HG03571 (cell line): ENCODE measurements at regions not wholly inside any gene's neighbourhood (a gene's known extent, or its start where the extent isn't known, plus 50 kb on each side); places are given as distances from the start of the nearest gene placed in this dataset.

Source experiments
- ATAC-seq: cut with Tn5 transposase; IDR thresholded peaks from one replicate; pipeline ENCODE4 v1.9.1; 2021; ENCODE audit not compliant: unreplicated experiment

DNA sequence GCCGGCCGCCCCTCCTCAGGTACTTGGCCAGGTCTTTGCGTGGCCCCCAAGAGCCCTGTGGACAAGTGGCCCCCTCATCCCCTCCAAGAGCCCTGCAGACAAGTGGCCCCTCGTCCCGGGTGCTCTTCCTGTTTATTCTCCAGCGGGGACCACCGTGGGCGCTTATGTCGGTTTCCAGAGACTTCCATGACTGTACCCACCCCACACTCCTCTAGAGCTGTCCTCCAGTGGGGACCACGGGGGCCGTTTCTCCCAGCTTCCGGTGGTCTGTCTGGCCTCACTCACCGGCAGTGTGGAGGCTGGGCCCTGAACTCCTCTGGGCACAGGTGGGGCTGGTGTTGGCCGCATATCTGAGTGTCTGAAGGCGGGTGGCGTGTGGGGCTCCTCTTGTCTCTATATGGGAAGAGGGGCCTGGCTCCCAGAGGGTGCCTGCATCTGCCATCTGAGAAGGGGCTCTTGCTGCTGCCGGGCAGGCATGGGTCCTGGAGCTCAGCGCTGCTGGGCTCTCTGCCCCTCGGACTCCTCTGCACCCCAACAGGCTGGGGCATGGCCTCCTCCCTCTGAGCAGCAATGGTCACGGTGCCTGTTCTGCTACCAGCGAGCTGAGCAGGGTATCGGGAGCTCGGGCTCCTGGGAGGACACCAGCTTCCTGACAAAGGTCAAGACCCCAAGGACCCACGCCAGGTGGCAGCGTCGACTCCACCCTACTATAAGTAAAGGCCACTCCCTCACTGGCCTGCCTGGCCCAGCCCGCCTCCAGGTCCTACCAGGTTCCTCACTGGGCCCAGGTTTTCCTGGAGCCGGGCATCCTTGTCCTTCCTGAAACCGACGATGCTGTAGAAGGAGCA is 1264.3 kb downstream of the BRD1 start:
- ATAC-seq: no peak

DNA sequence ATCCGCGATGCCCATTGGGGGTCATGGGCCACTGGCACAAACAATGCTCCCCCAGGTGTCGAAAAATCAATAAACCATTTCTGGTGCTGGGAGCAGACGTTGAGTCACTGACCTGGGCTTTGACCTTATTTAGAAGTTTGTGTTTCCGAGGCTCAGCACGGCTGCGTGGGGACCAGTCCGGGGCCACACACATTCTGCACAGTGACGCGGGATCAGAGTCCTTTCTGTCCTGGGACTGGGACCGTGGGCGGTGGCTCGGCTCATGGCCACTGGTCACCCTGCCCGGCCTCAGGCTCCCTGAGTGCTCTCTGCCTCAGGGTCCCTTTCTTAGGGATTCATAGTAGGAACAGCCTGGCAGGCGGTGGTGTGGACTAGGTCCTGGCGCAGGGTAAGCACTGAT is 1266.0 kb downstream of the BRD1 start:
- no peak for ATAC-seq

DNA sequence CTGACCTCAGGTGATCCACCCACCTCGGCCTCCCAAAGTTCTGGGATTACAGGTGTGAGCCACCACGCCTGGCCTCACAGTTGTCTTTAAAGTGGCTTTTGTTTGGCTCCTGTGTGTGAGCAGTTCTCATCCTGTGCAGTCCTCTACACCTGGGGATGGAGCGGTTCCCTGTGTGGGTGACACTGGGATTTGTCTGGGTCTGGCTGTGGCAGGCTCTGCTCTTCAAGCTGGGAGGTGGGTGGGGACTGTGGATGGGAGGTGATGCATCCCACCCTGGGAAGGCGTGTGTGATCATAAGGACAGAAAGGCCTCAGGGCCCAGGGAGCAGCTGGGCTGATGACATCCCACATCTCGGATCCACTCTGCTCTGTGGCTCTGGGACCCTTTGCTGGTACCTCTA is 1266.8 kb downstream of the BRD1 start:
- ATAC-seq: no peak

DNA sequence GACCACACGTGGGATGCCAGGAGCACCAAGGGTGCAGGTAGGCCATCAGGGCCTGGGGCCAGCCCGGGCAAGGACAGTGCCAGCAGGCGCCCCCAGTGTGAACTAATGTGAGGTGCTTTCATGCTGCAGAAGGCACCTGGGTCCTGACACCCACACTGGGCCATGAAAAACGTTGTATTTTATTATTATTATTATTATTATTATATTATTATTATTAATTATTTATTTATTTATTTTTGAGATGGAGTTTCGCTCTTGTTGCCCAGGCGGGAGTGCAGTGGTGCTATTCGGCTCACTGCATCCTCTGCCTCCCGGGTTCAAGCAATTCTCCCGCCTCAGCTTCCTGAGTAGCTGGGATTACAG is 1267.3 kb downstream of the BRD1 start:
- ATAC-seq: no peak

DNA sequence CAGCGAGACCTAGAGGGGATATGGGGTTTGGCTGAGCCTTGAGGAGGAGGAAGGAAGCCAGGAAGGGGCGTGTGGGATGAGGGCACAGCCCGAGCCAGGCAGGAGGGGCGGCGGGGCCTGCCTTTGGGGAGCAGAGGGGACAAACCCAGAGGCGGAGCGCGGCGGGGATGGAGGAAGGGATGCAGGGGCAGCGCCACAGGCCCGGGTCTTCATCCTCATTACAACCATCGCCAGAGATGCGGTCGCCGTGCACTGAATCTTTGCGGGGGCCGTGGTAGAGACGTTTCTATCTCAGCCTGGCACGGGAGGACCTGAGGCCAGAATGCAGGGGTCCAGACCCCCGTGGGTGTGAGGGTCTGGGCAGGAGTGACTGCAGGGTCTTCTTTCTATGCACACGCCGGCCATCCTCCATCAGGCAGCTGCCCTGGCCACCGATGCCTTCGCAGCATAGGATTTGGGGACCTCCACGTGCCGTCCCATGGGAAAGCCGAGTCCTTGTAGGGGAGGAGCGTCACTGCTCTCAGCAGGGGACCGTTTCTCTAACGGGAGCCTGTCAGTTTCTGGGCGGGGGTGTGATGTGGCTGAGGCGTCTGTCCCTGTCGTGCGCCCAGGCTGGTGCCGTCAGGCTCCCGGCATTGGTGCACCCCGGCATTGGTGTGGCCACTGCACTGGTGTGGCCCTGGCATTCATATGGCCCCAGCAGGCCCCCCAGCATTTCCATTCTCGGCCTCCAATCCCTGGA is 1267.9 kb downstream of the BRD1 start:
- no peak for ATAC-seq

- no peak for ATAC-seq
These were observed 1268.9 kb downstream of the BRD1 start for GRCh38 chr22:48558606-48559402.

DNA sequence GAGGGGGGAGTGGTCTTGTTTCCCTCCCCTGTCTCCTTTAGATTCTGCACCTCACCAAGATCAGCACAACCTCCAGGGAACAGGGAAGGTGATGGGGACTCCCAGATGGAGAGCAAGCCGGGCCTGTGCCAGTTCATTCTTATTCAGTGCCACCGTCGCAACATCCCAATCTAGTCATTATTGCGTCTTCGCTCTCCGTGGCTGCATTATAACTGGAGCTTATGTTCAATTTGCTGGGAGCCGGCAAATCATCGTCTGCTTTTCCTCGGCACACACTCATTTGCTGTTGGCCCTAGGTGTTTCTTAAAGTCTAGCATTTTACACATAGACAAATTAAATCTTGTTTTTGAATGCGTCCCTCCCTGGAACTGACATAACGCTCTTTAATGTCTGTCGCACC is 1269.7 kb downstream of the BRD1 start:
- no peak for ATAC-seq

DNA sequence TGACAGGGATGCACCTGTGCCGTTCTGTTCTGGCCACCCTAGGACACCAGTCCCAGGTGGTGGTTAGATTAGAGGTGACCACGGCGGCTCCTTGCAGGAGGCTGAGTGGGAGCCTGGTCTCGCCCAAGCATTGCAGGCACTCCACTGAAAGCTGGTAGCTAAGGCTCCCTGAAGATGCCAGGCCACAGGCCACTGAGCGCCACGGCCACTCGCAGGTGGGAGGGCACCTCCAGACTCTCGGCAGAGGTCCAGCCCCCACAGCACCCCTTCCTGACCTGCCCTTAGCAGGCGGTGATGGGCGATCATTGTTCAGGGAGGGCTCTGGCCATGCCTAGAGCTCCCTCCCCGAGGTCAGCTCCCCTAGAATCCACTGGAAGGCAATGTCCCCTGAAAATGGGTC is 1270.2 kb downstream of the BRD1 start:
- no peak for ATAC-seq

GRCh38 chr22:48556751-48557150 is 1270.9 kb downstream of the BRD1 start:
- ATAC-seq: no peak

DNA sequence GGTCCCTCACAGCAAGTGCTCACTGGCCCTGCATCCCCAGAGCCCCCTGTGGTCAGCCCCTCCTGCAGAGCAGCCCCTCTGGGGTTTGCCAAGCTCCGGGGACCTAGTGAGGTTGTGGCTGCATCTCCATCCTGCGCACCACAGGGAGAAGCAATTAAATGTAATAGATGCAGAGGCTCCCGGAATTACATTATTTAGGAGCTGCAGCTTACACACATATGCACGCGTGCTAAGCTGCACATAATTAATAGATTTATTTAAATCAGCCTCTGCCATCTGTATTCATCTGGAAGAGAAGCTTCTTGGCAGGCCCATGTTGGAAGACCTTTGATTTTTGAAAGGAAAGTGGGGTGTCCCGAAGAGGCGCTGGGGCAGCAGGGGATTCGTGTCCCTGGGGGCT is 1271.5 kb downstream of the BRD1 start:
- ATAC-seq: no peak

DNA sequence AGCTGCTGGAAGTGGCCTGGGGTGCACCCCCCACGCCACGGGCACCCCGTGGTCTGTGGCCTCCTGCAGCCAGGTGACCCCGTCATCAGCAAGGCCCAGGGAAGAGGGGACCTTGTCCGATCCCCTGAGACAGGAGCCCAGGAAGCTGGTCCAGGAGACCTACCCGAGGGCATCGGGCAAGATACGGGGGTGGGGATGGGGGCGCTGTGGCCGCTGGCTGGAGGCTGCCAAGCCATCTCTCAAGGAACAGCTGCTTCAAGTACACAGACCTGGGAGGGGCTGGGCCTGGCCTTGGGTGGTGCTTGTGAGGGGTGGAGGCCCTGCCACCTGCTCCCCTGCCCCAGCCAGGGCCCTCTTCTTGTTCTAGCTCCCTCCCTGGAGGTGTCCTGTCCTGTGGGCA is 1272.1 kb downstream of the BRD1 start:
- ATAC-seq: no peak

- ATAC-seq: no peak
These were observed 1272.6 kb downstream of the BRD1 start for GRCh38 chr22:48554893-48555572.

- ATAC-seq: no peak
These were observed 1273.9 kb downstream of the BRD1 start for GRCh38 chr22:48553694-48554308.

- no peak for ATAC-seq
These were observed 1274.6 kb downstream of the BRD1 start for GRCh38 chr22:48553119-48553518.

GRCh38 chr22:48551716-48552268 is 1275.9 kb downstream of the BRD1 start:
- ATAC-seq: no peak

GRCh38 chr22:48551061-48551460 is 1276.6 kb downstream of the BRD1 start:
- no peak for ATAC-seq

DNA sequence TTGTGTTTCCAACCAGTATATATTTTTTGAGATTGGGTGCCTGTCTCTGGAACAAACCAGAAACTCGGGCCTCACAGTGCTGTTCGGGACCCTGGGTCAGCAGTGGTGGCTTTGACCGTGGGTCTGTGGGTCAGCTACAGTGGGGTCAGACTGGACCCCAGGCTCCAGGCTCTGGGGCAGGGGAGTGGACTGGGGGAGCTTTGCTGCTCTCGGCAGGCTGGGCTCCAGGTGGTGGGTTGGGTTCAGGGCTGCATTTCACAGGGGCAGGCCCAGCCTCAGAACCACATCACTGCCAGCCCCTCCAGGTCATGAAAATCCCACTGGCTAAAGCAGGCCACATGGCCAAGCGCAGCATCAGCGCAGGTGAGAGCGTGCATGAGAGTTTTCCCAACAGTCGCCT is 1279.3 kb downstream of the BRD1 start:
- no peak for ATAC-seq

- no peak for ATAC-seq
These were observed 1279.7 kb downstream of the BRD1 start for GRCh38 chr22:48547971-48548370.

DNA sequence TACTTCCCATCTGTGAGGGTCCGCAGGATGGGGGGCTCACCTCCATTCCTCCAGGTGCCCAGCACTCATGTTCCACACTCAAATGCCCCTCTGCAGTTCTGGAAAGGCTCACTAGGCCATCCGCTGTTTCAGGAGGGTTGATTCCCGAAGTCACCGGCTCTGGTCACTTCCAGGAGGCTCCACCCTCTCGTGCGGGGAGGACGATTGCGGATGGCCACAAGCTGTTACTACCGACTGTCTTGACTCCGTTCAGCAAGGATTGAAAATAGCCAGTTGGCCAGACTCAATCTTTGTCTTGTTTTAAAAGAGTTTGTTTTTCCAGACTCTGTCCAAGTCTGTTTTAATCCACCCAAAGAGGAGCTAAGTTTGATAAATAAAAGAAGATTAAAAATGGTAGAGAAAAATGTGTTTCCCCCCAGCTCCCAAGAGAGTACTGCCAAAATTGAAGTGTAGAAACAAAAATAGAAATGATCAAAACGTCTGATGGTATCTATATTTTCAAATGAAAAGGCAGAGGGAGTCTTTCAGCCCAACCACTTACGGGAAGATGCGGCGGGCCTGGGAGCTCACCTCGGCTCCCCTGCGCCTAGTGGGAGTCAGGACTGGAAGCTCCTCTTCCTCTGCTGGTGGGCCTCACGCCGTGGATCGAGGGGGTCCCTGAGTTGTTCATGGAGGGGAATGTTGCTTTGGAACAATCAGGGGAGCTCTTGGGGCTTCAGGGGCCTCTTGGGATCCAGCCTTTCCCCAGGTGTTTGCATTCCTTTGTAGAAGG is 1280.8 kb downstream of the BRD1 start:
- ATAC-seq: no peak

DNA sequence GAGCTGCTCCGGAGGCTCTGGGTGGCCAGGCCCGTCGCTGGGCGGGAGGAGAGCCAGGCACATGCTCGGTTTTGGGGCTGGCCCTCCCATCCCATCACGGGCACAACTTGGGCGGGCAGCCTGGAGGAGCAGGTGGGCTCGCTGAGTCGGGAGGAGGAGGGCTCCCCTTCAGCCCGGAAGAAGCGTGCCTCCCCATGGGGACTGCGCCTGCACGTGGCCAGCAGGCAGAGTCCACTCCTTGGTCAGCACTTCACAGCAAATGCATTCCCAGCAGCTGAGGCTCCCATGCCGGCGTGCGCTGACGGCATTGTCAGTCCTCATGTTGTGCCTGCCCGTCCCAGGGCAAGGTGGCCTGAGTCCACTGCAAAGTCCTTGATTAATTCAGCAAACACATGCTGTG is 1281.7 kb downstream of the BRD1 start:
- no peak for ATAC-seq
